Epithelial cell of esophagus (primary cell): ENCODE measurements at regions not wholly inside any gene's neighbourhood (a gene's known extent, or its start where the extent isn't known, plus 50 kb on each side); places are given as distances from the start of the nearest gene placed in this dataset.

Experiments used
- DNase-seq: peaks from one replicate; pipeline ENCODE4 v3.0.0; 2010; ENCODE audit warnings: low read depth
- H3K4me3 ChIP-seq: 2 replicates; pipeline ENCODE4 v1.5.1; 2011; ENCODE audit warnings: mild to moderate bottlenecking, low read length, control low read depth
- TF ChIP-seq, protein P1 (sequence below): IDR thresholded peaks from 2 replicates; pipeline ENCODE4 v1.5.1; 2011; ENCODE audit warnings: low read depth, mild to moderate bottlenecking, low read length, control low read depth, inconsistent platforms; ENCODE audit not compliant: insufficient read depth; ENCODE audit errors: missing control alignments

DNA sequence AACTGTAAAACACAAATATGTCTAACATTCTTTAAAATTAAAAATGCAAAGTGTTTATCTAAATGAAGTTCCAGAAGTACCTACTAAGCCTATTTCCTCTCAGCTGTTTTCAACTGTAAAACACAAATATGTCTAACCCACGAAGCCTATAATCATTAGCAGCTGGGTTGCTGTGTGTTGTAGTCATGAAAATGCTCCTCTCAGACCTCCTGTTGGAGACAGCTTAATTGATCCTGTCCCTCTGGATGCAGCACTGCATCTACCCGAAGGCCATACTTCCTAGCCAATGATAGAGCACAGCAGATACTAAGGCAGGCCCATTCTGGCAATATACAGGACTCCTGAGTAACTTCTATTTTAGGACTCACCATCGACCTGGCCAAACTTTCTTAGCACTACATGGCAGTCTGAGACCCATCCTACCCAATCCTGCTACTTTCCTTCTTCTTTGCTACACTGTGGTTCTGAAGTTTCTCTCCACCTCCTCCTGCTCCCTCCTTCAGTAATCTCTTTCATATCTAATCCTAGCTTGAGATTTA lies 92.5 kb upstream of the RBBP8 start:
- TF ChIP-seq, protein P1, sequence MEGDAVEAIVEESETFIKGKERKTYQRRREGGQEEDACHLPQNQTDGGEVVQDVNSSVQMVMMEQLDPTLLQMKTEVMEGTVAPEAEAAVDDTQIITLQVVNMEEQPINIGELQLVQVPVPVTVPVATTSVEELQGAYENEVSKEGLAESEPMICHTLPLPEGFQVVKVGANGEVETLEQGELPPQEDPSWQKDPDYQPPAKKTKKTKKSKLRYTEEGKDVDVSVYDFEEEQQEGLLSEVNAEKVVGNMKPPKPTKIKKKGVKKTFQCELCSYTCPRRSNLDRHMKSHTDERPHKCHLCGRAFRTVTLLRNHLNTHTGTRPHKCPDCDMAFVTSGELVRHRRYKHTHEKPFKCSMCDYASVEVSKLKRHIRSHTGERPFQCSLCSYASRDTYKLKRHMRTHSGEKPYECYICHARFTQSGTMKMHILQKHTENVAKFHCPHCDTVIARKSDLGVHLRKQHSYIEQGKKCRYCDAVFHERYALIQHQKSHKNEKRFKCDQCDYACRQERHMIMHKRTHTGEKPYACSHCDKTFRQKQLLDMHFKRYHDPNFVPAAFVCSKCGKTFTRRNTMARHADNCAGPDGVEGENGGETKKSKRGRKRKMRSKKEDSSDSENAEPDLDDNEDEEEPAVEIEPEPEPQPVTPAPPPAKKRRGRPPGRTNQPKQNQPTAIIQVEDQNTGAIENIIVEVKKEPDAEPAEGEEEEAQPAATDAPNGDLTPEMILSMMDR, result no peak
- no peak for DNase-seq
- no peak overlapping the region for H3K4me3 ChIP-seq

GRCh38 chr18:22841840-22842239 lies 91.3 kb upstream of the RBBP8 start:
- peak; percentile 74 for DNase-seq
- no peak overlapping the region for H3K4me3 ChIP-seq
- TF ChIP-seq, protein P1, result no peak

DNA sequence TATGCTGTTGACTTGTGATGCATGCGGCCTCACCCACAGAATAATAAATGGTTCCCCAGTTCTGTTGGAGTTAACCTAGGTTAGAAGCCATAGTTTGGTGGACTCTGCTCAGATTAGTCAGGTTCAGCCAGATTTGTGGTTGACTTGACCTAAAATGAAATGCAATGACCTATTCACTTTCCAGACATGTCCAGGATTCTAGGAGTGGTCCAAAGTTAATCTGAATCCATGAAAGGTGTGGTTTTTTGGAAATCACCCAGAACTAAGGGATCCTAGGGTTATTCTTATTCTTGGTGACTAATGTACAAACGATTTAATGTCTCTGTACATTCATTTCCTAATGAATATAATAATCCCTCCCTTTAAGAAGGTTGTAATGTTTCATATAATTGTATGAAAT lies 88.9 kb upstream of the RBBP8 start:
- DNase-seq, result peak; percentile 56
- TF ChIP-seq, protein P1, result no peak

GRCh38 chr18:22844628-22845027 lies 88.5 kb upstream of the RBBP8 start:
- TF ChIP-seq, protein P1, result no peak
- H3K4me3 ChIP-seq, result no peak overlapping the region
- DNase-seq, result no peak

More for the DNA sequence above, 88.9 kb upstream of the RBBP8 start:
- no peak overlapping the region for H3K4me3 ChIP-seq

- TF ChIP-seq, protein P1, result peak; percentile 58
- peak; percentile 54 for DNase-seq
- no peak overlapping the region for H3K4me3 ChIP-seq
These were observed 86.9 kb upstream of the RBBP8 start for GRCh38 chr18:22846088-22846683.

DNA sequence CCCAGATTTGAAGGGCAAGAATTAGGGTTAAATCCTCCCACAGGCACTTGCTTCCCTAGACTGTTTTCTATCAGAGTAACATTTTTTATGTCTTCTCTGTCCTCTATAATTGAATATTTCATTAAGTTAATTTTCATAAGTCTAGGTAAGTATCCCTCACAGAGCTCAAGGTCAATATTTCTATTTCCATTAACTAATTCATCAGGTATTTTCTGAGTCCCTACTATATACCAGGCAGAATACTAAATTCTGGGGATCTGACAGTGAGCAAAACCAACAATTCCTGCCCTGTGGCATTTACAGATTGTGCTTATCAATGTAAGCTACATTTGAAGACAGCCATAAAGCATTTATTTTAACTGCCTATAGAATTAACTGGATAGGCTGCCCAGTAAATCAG lies 86.4 kb upstream of the RBBP8 start:
- H3K4me3 ChIP-seq, result no peak overlapping the region
- TF ChIP-seq, protein P1, result no peak
- no peak for DNase-seq

- no peak for DNase-seq
- TF ChIP-seq, protein P1, result no peak
- no peak overlapping the region for H3K4me3 ChIP-seq
These were observed 85.7 kb upstream of the RBBP8 start for GRCh38 chr18:22847392-22847791.
